ENCODE measurements at regions not wholly inside any gene's neighbourhood (a gene's known extent, or its start where the extent isn't known, plus 50 kb on each side); places are given as distances from the start of the nearest gene placed in this dataset.

DNA sequence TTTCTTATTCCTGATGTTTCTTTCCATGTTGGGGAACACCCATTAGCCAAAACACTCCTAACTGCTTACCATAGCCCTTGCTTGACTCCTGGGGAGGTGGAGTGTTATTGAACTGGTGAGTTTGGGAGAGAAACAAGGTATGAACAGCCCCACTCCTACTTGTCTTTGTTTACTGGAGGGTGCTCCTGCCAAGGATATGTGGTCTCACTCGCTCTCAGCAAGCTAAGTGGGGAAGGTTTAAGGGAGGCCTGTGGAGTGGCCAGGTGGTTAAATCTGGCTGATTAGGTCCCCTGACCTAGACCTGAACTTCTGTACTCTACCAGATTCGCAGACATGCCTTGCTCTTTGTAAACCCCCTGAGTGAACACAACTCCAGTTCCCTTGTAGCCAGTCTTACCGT is 300.1 kb downstream of the PTEN start:
- no peak overlapping the region for H3K4me3 ChIP-seq
- no peaks in the 10 kb centered on the region for H3K27me3 ChIP-seq
- H3K4me1 ChIP-seq: no peaks in the 10 kb centered on the region
- no peaks in the 10 kb centered on the region for H3K36me3 ChIP-seq
- no peak for TF ChIP-seq POLR2A (IDR thresholded peaks at IDR 0.05)
- TF ChIP-seq CTCF (IDR thresholded peaks at IDR 0.05): no peak
- H3K27ac ChIP-seq: no peak overlapping the region
- H3K9me3 ChIP-seq: no peaks in the 10 kb centered on the region
- no peak for DNase-seq

DNA sequence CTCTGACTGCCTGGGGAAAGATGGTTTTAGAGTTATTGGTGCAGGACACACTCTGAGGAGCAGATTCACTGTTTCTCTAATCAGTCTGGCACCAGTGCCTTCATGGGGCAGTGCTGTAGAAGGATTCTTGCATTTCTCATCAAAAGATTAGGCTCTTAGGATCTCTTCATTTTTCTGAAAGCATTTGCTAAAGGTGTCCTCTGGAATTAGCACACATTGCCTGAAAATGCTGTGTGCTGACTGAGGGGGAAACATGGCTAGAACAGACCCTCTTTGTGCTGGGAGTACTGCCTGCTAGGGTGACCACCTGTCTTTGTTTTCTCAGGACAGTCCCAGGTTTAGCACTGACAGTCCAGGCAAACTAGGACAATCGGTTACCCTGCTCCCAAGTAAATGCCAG is 301.0 kb downstream of the PTEN start:
- no peaks in the 10 kb centered on the region for H3K4me1 ChIP-seq
- no peak for TF ChIP-seq CTCF (IDR thresholded peaks at IDR 0.05)
- no peak for TF ChIP-seq POLR2A (IDR thresholded peaks at IDR 0.05)
- no peaks in the 10 kb centered on the region for H3K9me3 ChIP-seq
- H3K4me3 ChIP-seq: no peak overlapping the region
- no peaks in the 10 kb centered on the region for H3K27me3 ChIP-seq
- DNase-seq: no peak
- H3K36me3 ChIP-seq: no peaks in the 10 kb centered on the region
- H3K27ac ChIP-seq: no peak overlapping the region

GRCh38 chr10:88165849-88166271 is 302.4 kb downstream of the PTEN start:
- Histone ChIP-seq H3K27ac (no peak overlapping the region), H3K4me1 (no peaks in the 10 kb centered on the region)
- TF ChIP-seq POLR2A (IDR thresholded peaks at IDR 0.05) (no peak), CTCF (IDR thresholded peaks at IDR 0.05) (no peak)

DNA sequence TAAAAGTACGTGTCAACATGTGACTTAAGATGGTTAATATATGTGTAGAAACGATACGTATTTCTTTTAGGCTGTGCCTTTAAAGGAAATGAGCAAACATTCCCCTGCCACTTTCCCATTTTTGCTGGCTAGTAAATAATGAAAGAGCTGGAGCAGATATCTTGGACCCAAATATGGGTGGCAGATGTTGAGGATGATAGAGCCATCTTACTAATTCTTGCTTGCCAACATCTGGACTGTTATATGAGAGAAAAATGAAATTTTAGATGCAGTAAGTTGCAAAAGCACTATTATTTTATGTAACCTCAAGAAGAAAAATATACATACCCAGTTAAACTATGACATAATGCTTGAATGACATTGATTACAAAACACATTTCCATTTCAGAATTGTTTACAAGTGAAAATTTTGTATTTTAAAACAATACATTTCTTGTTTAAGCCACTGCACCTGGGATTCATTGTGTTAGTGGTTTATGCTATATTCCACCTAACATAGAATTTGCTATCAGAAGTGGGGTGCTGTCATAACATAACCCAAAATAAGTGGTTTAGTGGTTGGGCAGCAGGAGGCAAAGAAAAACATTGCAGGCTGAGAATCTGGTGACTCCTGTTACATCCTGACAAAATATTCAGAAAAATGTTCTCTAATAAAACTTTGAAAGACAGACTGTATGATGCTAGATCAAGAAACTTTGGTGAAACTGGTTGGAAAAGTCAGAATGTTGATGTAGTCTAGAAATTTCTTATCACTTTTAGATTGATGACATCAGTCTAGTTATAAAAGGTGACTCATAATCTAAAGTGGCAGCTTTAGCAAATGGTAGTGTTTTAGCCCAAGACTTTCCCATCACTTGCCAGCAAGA is 305.0 kb downstream of the PTEN start:
- Histone ChIP-seq H3K4me1 (no peaks in the 10 kb centered on the region), H3K9me3 (no peaks in the 10 kb centered on the region), H3K27me3 (no peaks in the 10 kb centered on the region), H3K4me3 (no peak overlapping the region), H3K36me3 (no peaks in the 10 kb centered on the region), H3K27ac (no peak overlapping the region)
- TF ChIP-seq CTCF (IDR thresholded peaks at IDR 0.05) (no peak), POLR2A (IDR thresholded peaks at IDR 0.05) (no peak)
- DNase-seq: no peak

More at GRCh38 chr10:88165849-88166271, 302.4 kb downstream of the PTEN start:
- no peak for DNase-seq
- Histone ChIP-seq H3K9me3 (no peaks in the 10 kb centered on the region), H3K27me3 (no peaks in the 10 kb centered on the region), H3K36me3 (no peaks in the 10 kb centered on the region), H3K4me3 (no peak overlapping the region)

DNA sequence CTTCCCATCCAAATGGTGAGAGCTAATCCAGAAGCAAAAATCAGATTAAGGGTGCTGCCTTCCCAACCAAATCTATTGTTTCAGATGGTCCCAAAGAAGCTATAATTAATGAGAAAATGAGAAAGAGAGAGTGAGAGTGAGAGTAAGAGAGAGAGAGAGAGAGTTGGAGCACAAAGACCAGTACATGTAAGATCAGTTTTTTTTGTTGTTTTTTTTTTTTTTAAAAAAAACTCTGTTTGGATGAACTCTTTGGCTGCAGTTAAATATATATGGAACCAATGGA is 305.6 kb downstream of the PTEN start:
- DNase-seq: no peak
- Histone ChIP-seq H3K4me3 (no peak overlapping the region), H3K27ac (no peak overlapping the region), H3K9me3 (no peaks in the 10 kb centered on the region), H3K4me1 (no peaks in the 10 kb centered on the region), H3K27me3 (no peaks in the 10 kb centered on the region), H3K36me3 (no peaks in the 10 kb centered on the region)
- TF ChIP-seq CTCF (IDR thresholded peaks at IDR 0.05) (no peak), POLR2A (IDR thresholded peaks at IDR 0.05) (no peak)

All from Peyer's patch (tissue), 4 donors.